MCF 10A (cell line): ENCODE measurements at regions not wholly inside any gene's neighbourhood (a gene's known extent, or its start where the extent isn't known, plus 50 kb on each side); places are given as distances from the start of the nearest gene placed in this dataset.
A peak's percentile ranks its signal among the peaks of the same experiment; 100 is the strongest.
"Not testable (repeated sequence)": the region's sequence is repeated elsewhere in the genome, so short reads cannot be mapped to it uniquely, and the experiment has no call there.

Source experiments
- BruUV-seq: library from RNA; stranded (reverse); fragments of 400-500 nt; replicated peaks from 2 replicates; lab custom pipeline; 2021; lab: Mats Ljungman, UMichigan
- CTCF ChIA-PET: fragments of 300-600 bp; sonication (Branson Sonifier 250); formaldehyde crosslinking; extraction: SDS; loops from one replicate; lab custom pipeline; 2021; ENCODE audit warnings: antibody characterized with exemption, inconsistent platforms; lab: Yijun Ruan, JAX
- POLR2A ChIA-PET: fragments of 300-600, 350-650 bp; sonication (Branson Sonifier 250); formaldehyde crosslinking; extraction: SDS; loops from one replicate; lab custom pipeline; 2020; ENCODE audit warnings: antibody characterized with exemption, inconsistent platforms; lab: Yijun Ruan, JAX
- DNase-seq: peaks from one replicate; pipeline ENCODE4 v3.0.0-alpha.2; 2018; ENCODE audit not compliant: unreplicated experiment
- H3K27ac Mint-ChIP-seq: one replicate; pipeline ENCODE4 v1.8.0; 2022; ENCODE audit warnings: mild to moderate bottlenecking, low read depth, mixed read lengths; ENCODE audit not compliant: unreplicated experiment
- H3K27me3 Mint-ChIP-seq: one replicate; pipeline ENCODE4 v1.8.0; 2022; ENCODE audit warnings: mixed read lengths; ENCODE audit not compliant: insufficient read depth, unreplicated experiment
- H3K36me3 Mint-ChIP-seq: one replicate; pipeline ENCODE4 v1.8.0; 2022; ENCODE audit warnings: mild to moderate bottlenecking, moderate library complexity, mixed read lengths; ENCODE audit not compliant: insufficient read depth, unreplicated experiment
- H3K4me1 Mint-ChIP-seq: one replicate; pipeline ENCODE4 v1.8.0; 2022; ENCODE audit warnings: mixed read lengths; ENCODE audit not compliant: insufficient read depth, unreplicated experiment
- H3K4me3 Mint-ChIP-seq: one replicate; pipeline ENCODE4 v1.8.0; 2022; ENCODE audit warnings: mild to moderate bottlenecking, moderate library complexity, mixed read lengths; ENCODE audit not compliant: unreplicated experiment
- H3K9me3 Mint-ChIP-seq: one replicate; pipeline ENCODE4 v1.8.0; 2022; ENCODE audit warnings: mixed read lengths; ENCODE audit not compliant: unreplicated experiment
- intact Hi-C: fragments of 100-400 bp; cut with micrococcal nuclease; formaldehyde crosslinking; loops from 2 replicates; pipeline ENCODE4 v1.14.1; 2022
- TF ChIP-seq, protein P1 (sequence below): fragments of 200-600 bp; IDR thresholded peaks from one replicate; pipeline ENCODE4 v1.8.0; 2022; ENCODE audit warnings: antibody characterized with exemption, mild to moderate bottlenecking; ENCODE audit not compliant: unreplicated experiment

DNA sequence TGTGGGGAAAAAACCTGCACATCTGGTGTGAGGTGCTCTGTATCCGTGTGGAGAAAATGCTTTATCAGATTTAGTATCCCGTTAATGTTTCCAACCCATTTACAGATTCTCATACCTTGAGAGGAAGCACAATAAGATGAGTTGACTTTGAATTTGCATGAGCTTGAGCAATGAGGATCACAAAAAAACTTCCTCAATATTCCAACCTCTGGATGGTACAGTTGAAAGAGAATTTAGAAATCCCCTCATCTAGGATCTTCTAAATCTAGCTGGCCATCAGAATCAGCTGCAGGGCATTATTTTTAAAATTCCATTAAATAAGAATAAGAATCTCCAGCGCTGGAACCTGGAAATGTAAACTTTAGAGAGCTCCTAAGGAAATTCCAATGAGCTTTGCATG, 82.5 kb upstream of the NR5A2 start:
- intact Hi-C loops, result no loop called here
- H3K4me3 Mint-ChIP-seq, result no peak overlapping the region
- H3K27ac Mint-ChIP-seq, result no peak overlapping the region
- BruUV-seq, result no TSS peak
- no peak for DNase-seq
- POLR2A ChIA-PET, result interaction anchor here (1.4 kb wide), 1 partner anchor 11 kb away, joined by 3 read pairs; no protein-coding TSS in a partner anchor
- CTCF ChIA-PET, result interaction anchor here (0.7 to 1.2 kb wide), 6 partner anchors 11 to 456 kb away, joined by 3 to 4 read pairs (median 3); no protein-coding TSS in a partner anchor
- H3K36me3 Mint-ChIP-seq, result no peaks in the 10 kb centered on the region
- TF ChIP-seq, protein P1, sequence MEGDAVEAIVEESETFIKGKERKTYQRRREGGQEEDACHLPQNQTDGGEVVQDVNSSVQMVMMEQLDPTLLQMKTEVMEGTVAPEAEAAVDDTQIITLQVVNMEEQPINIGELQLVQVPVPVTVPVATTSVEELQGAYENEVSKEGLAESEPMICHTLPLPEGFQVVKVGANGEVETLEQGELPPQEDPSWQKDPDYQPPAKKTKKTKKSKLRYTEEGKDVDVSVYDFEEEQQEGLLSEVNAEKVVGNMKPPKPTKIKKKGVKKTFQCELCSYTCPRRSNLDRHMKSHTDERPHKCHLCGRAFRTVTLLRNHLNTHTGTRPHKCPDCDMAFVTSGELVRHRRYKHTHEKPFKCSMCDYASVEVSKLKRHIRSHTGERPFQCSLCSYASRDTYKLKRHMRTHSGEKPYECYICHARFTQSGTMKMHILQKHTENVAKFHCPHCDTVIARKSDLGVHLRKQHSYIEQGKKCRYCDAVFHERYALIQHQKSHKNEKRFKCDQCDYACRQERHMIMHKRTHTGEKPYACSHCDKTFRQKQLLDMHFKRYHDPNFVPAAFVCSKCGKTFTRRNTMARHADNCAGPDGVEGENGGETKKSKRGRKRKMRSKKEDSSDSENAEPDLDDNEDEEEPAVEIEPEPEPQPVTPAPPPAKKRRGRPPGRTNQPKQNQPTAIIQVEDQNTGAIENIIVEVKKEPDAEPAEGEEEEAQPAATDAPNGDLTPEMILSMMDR, result no peak
- H3K27me3 Mint-ChIP-seq, result no peaks in the 10 kb centered on the region
- no peaks in the 10 kb centered on the region for H3K9me3 Mint-ChIP-seq
- peaks cover 14% of the 10 kb centered on the region for H3K4me1 Mint-ChIP-seq

DNA sequence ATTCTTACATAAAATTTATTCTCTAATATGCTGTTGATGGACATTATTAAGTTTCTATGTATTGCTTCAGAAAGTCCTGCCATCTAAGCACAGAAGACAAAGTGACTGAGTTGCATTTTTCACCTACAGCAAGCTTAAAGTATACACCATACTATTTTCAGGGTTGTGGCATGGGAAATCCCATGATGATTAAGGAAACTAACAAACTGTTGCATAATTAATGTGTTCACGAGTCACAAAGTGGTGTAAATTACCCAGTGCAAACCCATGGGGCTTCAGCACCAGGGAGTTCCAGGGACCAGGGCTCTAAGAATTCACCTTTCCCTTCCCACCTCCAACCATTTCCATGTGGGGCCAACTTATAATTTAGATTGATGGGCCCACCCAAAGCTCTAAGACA, 81.9 kb upstream of the NR5A2 start:
- Mint-ChIP-seq H3K9me3 (no peaks in the 10 kb centered on the region), H3K4me3 (no peak overlapping the region), H3K36me3 (no peaks in the 10 kb centered on the region), H3K27me3 (no peaks in the 10 kb centered on the region), H3K27ac (no peak overlapping the region), H3K4me1 (peaks cover 14% of the 10 kb centered on the region)
- intact Hi-C loops, result no loop called here
- TF ChIP-seq, protein P1, result no peak
- DNase-seq, result peak; percentile 17
- ChIA-PET POLR2A (interaction anchor here (1.4 kb wide), 1 partner anchor 10 kb away, joined by 3 read pairs; no protein-coding TSS in a partner anchor), CTCF (interaction anchor here (0.6 to 1.7 kb wide), 8 partner anchors 15 to 455 kb away, joined by 3 to 4 read pairs (median 3); no protein-coding TSS in a partner anchor)
- BruUV-seq, result no TSS peak

DNA sequence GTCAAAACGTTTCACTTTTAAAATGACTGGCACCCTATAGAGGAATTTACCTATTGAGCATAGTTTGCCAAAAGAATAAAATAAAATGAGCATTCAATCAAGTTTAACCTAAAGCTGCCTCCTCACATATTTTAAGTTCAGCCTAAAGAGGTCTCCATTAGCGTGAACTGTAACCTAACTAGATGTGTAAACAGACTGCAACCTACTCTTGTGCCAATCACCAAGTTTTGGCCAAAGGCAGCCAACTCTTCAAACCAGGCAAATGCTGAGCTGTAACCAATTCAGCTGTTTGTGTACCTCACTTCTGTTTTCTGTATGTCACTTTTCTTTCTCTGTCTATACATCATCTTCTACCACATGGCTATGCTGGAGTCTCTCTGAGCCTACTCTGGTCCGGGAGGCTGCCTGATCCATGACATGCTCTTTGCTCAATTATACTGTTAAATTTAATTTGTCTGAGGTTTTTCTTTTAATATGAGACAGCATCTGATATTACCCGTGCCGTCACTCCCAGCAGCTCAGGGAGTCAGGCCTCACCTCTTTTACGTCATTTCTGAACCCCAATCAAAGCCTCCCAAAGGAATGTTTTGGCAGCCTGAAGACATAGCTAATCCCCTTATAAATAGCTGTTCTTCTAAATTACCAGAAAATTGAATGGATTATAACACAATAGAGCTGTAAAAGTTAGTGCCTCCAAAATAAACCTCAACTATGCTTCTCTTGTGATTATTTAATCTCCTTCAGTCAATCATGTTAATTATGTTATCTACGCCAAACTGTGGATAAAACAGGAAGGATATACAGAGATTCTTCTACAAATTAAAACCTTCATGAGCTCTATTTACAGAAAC, 81.0 kb upstream of the NR5A2 start:
- Mint-ChIP-seq H3K4me1 (peaks cover 5% of the 10 kb centered on the region), H3K9me3 (no peaks in the 10 kb centered on the region), H3K27me3 (no peaks in the 10 kb centered on the region), H3K36me3 (no peaks in the 10 kb centered on the region), H3K4me3 (no peak overlapping the region), H3K27ac (no peak overlapping the region)
- TF ChIP-seq, protein P1, result no peak
- no peak for DNase-seq
- BruUV-seq, result no TSS peak
- intact Hi-C loops, result no loop called here
- POLR2A ChIA-PET, result interaction anchor here (0.9 to 1.4 kb wide), 2 partner anchors 9 kb away, joined by 3 read pairs; no protein-coding TSS in a partner anchor
- CTCF ChIA-PET, result interaction anchor here (0.6 to 1.7 kb wide), 3 partner anchors 14 to 273 kb away, joined by 3 to 4 read pairs (median 4); no protein-coding TSS in a partner anchor

DNA sequence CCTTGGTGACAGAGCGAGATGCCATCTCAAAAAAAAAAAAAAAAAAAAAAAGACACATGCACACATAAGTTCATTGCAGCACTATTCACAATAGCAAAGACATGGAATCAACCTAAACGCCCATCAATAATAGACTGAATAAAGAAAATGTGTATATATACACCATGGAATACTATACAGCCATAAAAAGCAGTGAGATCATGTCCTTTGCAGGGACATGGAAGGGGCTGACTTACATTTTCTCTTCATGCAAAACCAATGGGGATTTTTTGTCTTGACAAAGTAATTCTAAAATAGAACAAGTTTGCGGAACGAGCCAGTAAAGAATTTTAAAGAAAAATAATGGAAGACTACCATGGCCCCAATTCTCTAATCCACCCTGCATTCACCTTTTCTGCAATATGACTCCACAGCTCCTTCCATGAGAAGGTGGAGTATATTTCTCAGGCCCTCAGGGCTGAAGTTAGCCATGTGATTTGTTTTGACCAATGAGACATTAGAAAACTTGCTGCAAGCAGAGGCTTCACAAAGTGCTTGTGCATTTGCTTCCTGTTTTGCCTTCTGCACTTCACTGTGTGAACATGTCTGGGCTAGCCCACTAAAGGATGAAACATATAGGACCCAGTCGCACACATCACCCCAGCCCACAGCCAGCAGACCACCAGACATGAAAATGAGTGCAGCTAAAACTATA, 78.8 kb upstream of the NR5A2 start:
- intact Hi-C loops, result no loop called here
- Mint-ChIP-seq H3K27ac (peak overlapping the region; percentile 33), H3K4me3 (no peak overlapping the region), H3K9me3 (no peaks in the 10 kb centered on the region), H3K36me3 (no peaks in the 10 kb centered on the region), H3K27me3 (no peaks in the 10 kb centered on the region), H3K4me1 (peaks cover 5% of the 10 kb centered on the region)
- BruUV-seq, result no TSS peak
- DNase-seq, result peak; percentile 69
- ChIA-PET POLR2A (interaction anchor here (0.6 to 0.9 kb wide), 3 partner anchors 33 to 887 kb away, joined by 3 read pairs; no protein-coding TSS in a partner anchor), CTCF (interaction anchor here (0.7 to 1.2 kb wide), 5 partner anchors 34 to 561 kb away, joined by 3 to 4 read pairs (median 3); no protein-coding TSS in a partner anchor)
- TF ChIP-seq, protein P1, result no peak

DNA sequence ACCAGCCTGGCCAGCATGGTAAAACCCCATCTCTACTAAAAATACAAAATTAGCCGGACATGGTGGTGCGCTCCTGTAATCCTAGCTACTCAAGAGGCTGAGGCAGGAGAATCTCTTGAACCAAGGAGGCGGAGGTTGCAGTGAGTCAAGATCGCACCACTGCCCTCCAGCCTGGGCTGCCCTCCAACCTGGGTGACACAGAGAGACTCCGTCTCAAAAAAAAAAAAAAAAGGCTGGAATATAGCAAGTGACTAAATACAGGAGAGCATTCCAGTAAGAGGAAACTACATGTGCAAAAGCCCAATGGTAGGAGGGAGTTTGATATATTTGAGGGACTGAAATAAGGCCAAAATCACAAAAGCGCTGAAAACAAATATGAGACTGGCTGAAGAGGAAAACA, 76.5 kb upstream of the NR5A2 start:
- H3K4me1 Mint-ChIP-seq, H3K9me3 Mint-ChIP-seq, POLR2A ChIA-PET, H3K27me3 Mint-ChIP-seq, H3K27ac Mint-ChIP-seq, DNase-seq, H3K4me3 Mint-ChIP-seq, intact Hi-C loops, H3K36me3 Mint-ChIP-seq, BruUV-seq: not testable (repeated sequence)
- CTCF ChIA-PET, result interaction anchor here (0.6 to 0.7 kb wide), 3 partner anchors 22 to 538 kb away, joined by 3 to 4 read pairs (median 3); no protein-coding TSS in a partner anchor
